IPS-20b (cell line): ENCODE measurements at regions not wholly inside any gene's neighbourhood (a gene's known extent, or its start where the extent isn't known, plus 50 kb on each side); places are given as distances from the start of the nearest gene placed in this dataset.
"Not testable (repeated sequence)": the region's sequence is repeated elsewhere in the genome, so short reads cannot be mapped to it uniquely, and the experiment has no call there.

Experiments
- H3K27ac ChIP-seq: one replicate; pipeline ENCODE4 v1.5.1; 2013; ENCODE audit warnings: low read length
- H3K27me3 ChIP-seq: 2 replicates; pipeline ENCODE4 v1.6.1; 2013; ENCODE audit warnings: mild to moderate bottlenecking, low read length, inconsistent platforms; ENCODE audit not compliant: insufficient read depth
- H3K36me3 ChIP-seq: 2 replicates; pipeline ENCODE4 v1.6.1; 2013; ENCODE audit warnings: low read depth, mild to moderate bottlenecking, inconsistent platforms, low read length, moderate library complexity; ENCODE audit not compliant: insufficient read depth
- H3K4me1 ChIP-seq: 2 replicates; pipeline ENCODE4 v1.6.1; 2013; ENCODE audit warnings: mild to moderate bottlenecking, control low read depth, inconsistent platforms, low read length, moderate library complexity; ENCODE audit not compliant: insufficient read depth
- H3K4me3 ChIP-seq: 2 replicates; pipeline ENCODE4 v1.5.1; 2013; ENCODE audit warnings: mild to moderate bottlenecking, low read length, inconsistent platforms
- H3K9ac ChIP-seq: 2 replicates; pipeline ENCODE4 v1.6.1; 2013; ENCODE audit warnings: low read depth, mild to moderate bottlenecking, inconsistent platforms, low read length, moderate library complexity
- H3K9me3 ChIP-seq: 2 replicates; pipeline ENCODE4 v1.6.1; 2013; ENCODE audit warnings: mild to moderate bottlenecking, low read depth, low read length, inconsistent platforms; ENCODE audit not compliant: insufficient read depth

- Histone ChIP-seq H3K4me3 (no peak overlapping the region), H3K27ac (no peak overlapping the region), H3K9ac (no peak overlapping the region), H3K36me3 (no peaks in the 10 kb centered on the region), H3K4me1 (no peaks in the 10 kb centered on the region), H3K9me3 (no peaks in the 10 kb centered on the region), H3K27me3 (no peaks in the 10 kb centered on the region)
Measured at GRCh38 chr5:82491397-82491796, 213.2 kb upstream of the RPS23 start.

DNA sequence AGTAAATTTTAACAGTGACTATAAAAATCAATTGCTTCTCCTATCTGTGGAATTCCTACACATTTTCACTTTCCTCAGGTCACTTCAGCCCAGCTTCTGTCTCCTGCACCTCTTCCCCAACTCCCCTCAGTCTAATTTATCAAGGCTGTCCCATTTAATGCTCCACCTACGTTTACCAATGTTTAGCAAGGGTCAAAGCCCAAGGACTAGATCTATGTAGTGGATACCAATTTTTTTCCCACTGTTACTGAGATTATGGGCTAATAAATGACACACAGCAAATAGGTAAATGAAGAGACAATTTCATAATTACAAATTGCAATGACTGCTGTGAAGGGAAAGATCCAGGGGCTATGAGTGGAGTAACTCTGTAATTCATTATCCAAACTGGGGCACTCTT lies 211.5 kb upstream of the RPS23 start:
- no peak overlapping the region for H3K27ac ChIP-seq

GRCh38 chr5:82487131-82487530 lies 209.0 kb upstream of the RPS23 start:
- no peaks in the 10 kb centered on the region for H3K4me1 ChIP-seq
- H3K27me3 ChIP-seq = no peaks in the 10 kb centered on the region
- H3K9me3 ChIP-seq = no peaks in the 10 kb centered on the region
- H3K36me3 ChIP-seq = no peaks in the 10 kb centered on the region
- H3K4me3 ChIP-seq = no peak overlapping the region
- no peak overlapping the region for H3K9ac ChIP-seq
- no peak overlapping the region for H3K27ac ChIP-seq

More for the DNA sequence above, 211.5 kb upstream of the RPS23 start:
- H3K27me3 ChIP-seq = no peaks in the 10 kb centered on the region
- H3K4me3 ChIP-seq = no peak overlapping the region
- H3K4me1 ChIP-seq = no peaks in the 10 kb centered on the region
- no peak overlapping the region for H3K9ac ChIP-seq
- no peaks in the 10 kb centered on the region for H3K36me3 ChIP-seq
- H3K9me3 ChIP-seq = no peaks in the 10 kb centered on the region

- Histone ChIP-seq H3K4me1 (no peaks in the 10 kb centered on the region), H3K27ac (no peak overlapping the region), H3K4me3 (no peak overlapping the region), H3K36me3 (no peaks in the 10 kb centered on the region), H3K9ac (no peak overlapping the region), H3K9me3 (no peaks in the 10 kb centered on the region), H3K27me3 (no peaks in the 10 kb centered on the region)
Measured at GRCh38 chr5:82480331-82480730, 202.2 kb upstream of the RPS23 start.

DNA sequence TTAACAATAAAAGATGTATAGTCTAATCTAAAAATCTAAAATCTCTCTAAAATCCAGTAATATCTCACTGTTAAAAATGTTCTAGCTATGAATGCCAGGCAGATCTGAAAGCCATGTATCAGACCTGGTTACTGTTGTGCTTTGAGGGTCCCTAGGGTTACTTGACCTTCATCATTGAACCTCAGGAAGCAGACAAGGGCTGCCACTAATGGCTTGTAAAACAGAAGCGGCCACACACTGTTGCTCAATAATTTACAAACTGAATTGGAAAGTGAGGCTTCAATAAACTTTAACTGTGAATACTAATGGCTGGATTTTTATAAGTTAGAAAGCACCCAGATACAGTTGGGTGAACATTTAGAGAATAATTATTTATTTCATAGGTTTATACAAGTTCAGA lies 198.0 kb upstream of the RPS23 start:
- no peaks in the 10 kb centered on the region for H3K36me3 ChIP-seq
- no peak overlapping the region for H3K4me3 ChIP-seq
- H3K27ac ChIP-seq = no peak overlapping the region
- H3K27me3 ChIP-seq = no peaks in the 10 kb centered on the region
- H3K9ac ChIP-seq = no peak overlapping the region
- no peaks in the 10 kb centered on the region for H3K9me3 ChIP-seq
- no peaks in the 10 kb centered on the region for H3K4me1 ChIP-seq

DNA sequence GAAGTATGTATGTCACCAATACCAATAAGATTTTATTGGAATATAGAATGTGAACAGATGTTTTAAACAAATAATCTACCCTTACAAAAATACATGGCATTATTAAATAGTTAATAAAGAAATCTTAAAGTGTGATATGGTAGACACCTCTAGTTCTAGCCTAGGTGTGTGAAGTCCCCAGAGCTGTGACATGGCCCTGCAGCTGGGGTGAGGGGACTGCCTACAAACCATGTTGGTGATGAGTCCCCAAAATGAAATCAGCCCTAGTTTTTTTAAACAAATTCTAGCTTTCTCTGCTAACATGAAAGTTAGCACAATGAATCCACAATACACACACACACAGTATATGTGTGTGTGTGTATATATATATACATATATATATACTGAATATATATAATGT lies 195.1 kb upstream of the RPS23 start:
- Histone ChIP-seq H3K4me3 (no peak overlapping the region), H3K9me3 (no peaks in the 10 kb centered on the region), H3K4me1 (no peaks in the 10 kb centered on the region), H3K27me3 (no peaks in the 10 kb centered on the region), H3K27ac (no peak overlapping the region), H3K9ac (no peak overlapping the region), H3K36me3 (no peaks in the 10 kb centered on the region)

GRCh38 chr5:82470185-82470994 lies 192.2 kb upstream of the RPS23 start:
- no peak overlapping the region for H3K4me3 ChIP-seq
- H3K27ac ChIP-seq = no peak overlapping the region
- H3K4me1 ChIP-seq = no peaks in the 10 kb centered on the region
- no peaks in the 10 kb centered on the region for H3K9me3 ChIP-seq
- no peak overlapping the region for H3K9ac ChIP-seq
- no peaks in the 10 kb centered on the region for H3K36me3 ChIP-seq
- H3K27me3 ChIP-seq = no peaks in the 10 kb centered on the region

- Histone ChIP-seq H3K36me3 (no peaks in the 10 kb centered on the region), H3K27ac (no peak overlapping the region), H3K4me3 (no peak overlapping the region), H3K27me3 (no peaks in the 10 kb centered on the region), H3K4me1 (no peaks in the 10 kb centered on the region), H3K9me3 (no peaks in the 10 kb centered on the region), H3K9ac (no peak overlapping the region)
Measured at GRCh38 chr5:82466986-82467561, 188.9 kb upstream of the RPS23 start.

GRCh38 chr5:82465235-82465634 lies 187.1 kb upstream of the RPS23 start:
- H3K27me3 ChIP-seq = no peaks in the 10 kb centered on the region
- no peak overlapping the region for H3K27ac ChIP-seq
- no peak overlapping the region for H3K4me3 ChIP-seq
- H3K9me3 ChIP-seq = no peaks in the 10 kb centered on the region
- H3K36me3 ChIP-seq = no peaks in the 10 kb centered on the region
- no peaks in the 10 kb centered on the region for H3K4me1 ChIP-seq
- no peak overlapping the region for H3K9ac ChIP-seq

DNA sequence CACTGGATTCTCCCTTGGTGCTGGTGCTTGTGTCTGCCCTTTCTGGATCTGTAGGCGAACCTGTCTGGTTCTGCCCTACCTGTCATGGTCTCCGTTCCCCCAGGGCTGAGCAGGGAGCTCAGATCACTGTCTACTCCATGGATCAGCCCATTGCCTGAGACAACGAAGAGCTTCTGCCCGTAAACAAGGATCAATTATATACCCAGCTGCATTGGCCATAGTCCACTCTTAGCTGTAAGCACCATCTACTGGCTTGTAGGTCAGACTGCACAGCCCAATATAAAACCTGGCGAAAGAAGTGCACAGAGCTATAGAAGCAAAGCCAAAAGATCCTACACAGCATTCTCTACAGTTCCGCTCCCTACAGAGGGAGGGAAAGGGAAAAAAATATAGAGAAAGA lies 181.5 kb upstream of the RPS23 start:
- Histone ChIP-seq H3K4me3 (no peak overlapping the region), H3K4me1 (no peaks in the 10 kb centered on the region)

GRCh38 chr5:82455317-82455716 lies 177.2 kb upstream of the RPS23 start:
- not testable (repeated sequence) for H3K27ac ChIP-seq, H3K4me1 ChIP-seq, H3K4me3 ChIP-seq, H3K36me3 ChIP-seq, H3K9ac ChIP-seq, H3K27me3 ChIP-seq
- peaks cover 29% of the 10 kb centered on the region for H3K9me3 ChIP-seq

More for the DNA sequence above, 181.5 kb upstream of the RPS23 start:
- Histone ChIP-seq H3K9me3 (peaks cover 29% of the 10 kb centered on the region), H3K36me3 (no peaks in the 10 kb centered on the region), H3K9ac (no peak overlapping the region), H3K27me3 (no peaks in the 10 kb centered on the region), H3K27ac (no peak overlapping the region)

DNA sequence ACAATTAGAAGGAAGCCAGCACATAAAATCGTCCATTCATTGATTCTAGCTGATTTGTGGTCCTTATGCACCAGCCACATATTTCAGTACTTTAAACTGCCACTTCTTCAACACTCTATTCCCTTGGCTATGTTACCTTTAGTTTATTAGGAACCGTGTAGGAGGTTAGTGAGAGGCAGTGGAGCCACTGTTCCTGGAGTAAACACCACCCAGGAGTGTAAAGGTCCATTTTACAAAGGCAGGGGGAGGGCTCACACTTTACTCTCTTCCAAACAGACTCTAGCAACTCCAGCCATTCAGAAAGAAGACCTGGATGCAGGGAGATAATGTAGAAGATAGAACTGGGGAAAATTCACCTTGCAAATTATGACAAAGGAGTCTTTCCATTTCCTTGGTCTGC lies 170.2 kb upstream of the RPS23 start:
- no peak overlapping the region for H3K9ac ChIP-seq
- H3K4me1 ChIP-seq = no peaks in the 10 kb centered on the region
- no peak overlapping the region for H3K27ac ChIP-seq
- no peaks in the 10 kb centered on the region for H3K27me3 ChIP-seq
- no peaks in the 10 kb centered on the region for H3K36me3 ChIP-seq
- H3K9me3 ChIP-seq = no peaks in the 10 kb centered on the region
- no peak overlapping the region for H3K4me3 ChIP-seq
